SU-DHL-6 (cell line): ENCODE measurements at regions not wholly inside any gene's neighbourhood (a gene's known extent, or its start where the extent isn't known, plus 50 kb on each side); places are given as distances from the start of the nearest gene placed in this dataset.

Source experiments
- EZH2phosphoT487 ChIP-seq: fragments of 200-600 bp; sonication (generic), shearing (Covaris generic); conservative IDR thresholded peaks from 2 replicates; pipeline ENCODE4 v1.6.1; 2018; ENCODE audit warnings: mild to moderate bottlenecking, antibody characterized with exemption, low read length, moderate library complexity, mixed read lengths
- TF ChIP-seq, protein P1 (sequence below): fragments of 200-600 bp; sonication (generic); IDR thresholded peaks from one replicate; pipeline ENCODE4 v1.5.1; 2017; ENCODE audit warnings: antibody characterized with exemption, mild to moderate bottlenecking, low read length, moderate library complexity; ENCODE audit not compliant: insufficient read depth, poor library complexity, severe bottlenecking

DNA sequence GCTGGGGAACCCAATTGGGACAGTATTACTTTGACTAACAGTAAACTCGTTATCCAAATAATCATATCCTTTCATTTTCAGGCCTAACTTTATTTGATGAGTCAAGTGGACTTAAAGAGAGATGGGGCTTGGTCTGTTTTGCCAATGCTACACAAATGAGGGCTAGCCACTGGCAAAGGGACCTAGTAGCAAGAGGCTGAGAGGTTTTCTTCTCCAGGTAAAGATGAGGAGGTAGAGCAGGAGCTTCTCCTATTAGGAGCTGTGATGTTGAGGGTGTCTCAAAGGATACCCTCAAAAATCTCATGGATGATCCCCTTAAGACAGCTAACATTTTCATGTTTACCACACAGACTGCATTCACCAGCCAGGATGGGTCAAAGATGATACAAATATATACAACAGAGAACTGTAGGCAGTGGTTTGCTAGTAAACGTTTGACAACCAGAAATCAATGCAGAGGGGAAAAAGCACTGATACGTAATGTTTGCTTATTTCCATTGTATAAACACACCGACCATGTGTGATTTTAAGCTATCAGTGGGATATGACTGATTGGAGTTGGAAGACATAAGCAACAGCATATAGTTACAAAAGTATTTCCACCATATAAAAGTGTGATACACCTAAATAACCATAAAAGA lies 153.3 kb downstream of the IBTK start:
- TF ChIP-seq, protein P1, sequence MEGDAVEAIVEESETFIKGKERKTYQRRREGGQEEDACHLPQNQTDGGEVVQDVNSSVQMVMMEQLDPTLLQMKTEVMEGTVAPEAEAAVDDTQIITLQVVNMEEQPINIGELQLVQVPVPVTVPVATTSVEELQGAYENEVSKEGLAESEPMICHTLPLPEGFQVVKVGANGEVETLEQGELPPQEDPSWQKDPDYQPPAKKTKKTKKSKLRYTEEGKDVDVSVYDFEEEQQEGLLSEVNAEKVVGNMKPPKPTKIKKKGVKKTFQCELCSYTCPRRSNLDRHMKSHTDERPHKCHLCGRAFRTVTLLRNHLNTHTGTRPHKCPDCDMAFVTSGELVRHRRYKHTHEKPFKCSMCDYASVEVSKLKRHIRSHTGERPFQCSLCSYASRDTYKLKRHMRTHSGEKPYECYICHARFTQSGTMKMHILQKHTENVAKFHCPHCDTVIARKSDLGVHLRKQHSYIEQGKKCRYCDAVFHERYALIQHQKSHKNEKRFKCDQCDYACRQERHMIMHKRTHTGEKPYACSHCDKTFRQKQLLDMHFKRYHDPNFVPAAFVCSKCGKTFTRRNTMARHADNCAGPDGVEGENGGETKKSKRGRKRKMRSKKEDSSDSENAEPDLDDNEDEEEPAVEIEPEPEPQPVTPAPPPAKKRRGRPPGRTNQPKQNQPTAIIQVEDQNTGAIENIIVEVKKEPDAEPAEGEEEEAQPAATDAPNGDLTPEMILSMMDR = no peak
- TF ChIP-seq EZH2phosphoT487 = no peak
